Peyer's patch (tissue), 4 donors: ENCODE measurements at regions not wholly inside any gene's neighbourhood (a gene's known extent, or its start where the extent isn't known, plus 50 kb on each side); places are given as distances from the start of the nearest gene placed in this dataset.

Experiments used
- DNase-seq, 3 donors: peaks; one replicate each; pipeline ENCODE4 v3.0.0-alpha.2; 2017 to 2019
- H3K27ac ChIP-seq, 4 donors: fragments of 200-600 bp; sonication (generic); one replicate each; pipeline ENCODE4 v1.5.1; 2016 to 2019
- H3K27me3 ChIP-seq, 2 donors: fragments of 200-600 bp; sonication (generic); one replicate each; pipeline ENCODE4 v1.5.1; 2019
- H3K36me3 ChIP-seq, 3 donors: fragments of 200-600 bp; sonication (generic); one replicate each; pipeline ENCODE4 v1.5.1; 2016 to 2019
- H3K4me1 ChIP-seq, 4 donors: fragments of 200-600 bp; sonication (generic); one replicate each; pipeline ENCODE4 v1.5.1; 2016 to 2019
- H3K4me3 ChIP-seq, 4 donors: fragments of 200-600 bp; sonication (generic); 1 replicate in 3 of 4; 2 replicates in 1 of 4; pipeline ENCODE4 v1.5.1; 2016 to 2019; ENCODE audit warnings: mild to moderate bottlenecking in 1 of 4
- H3K9me3 ChIP-seq, 4 donors: fragments of 200-600 bp; sonication (generic); one replicate each; pipeline ENCODE4 v1.5.1; 2016 to 2019; ENCODE audit warnings: mild to moderate bottlenecking in 1 of 4
- CTCF ChIP-seq, 6 experiments: fragments of 450-650 bp in 4 of 6; fragments of 200-600 bp in 2 of 6; sonication (generic) in 1 of 6; IDR thresholded peaks; one replicate each; pipeline ENCODE4 v1.5.1; 2017 to 2019; ENCODE audit warnings: antibody characterized with exemption in 6 of 6, mild to moderate bottlenecking in 3 of 6, moderate library complexity in 1 of 6
- POLR2A ChIP-seq, 2 donors: fragments of 450-650 bp; IDR thresholded peaks; one replicate each; pipeline ENCODE4 v1.5.1; 2017; ENCODE audit warnings: antibody characterized with exemption in 2 of 2, mild to moderate bottlenecking in 2 of 2, moderate library complexity in 2 of 2

- Histone ChIP-seq H3K4me1 (no peaks in the 10 kb centered on the region), H3K36me3 (no peaks in the 10 kb centered on the region), H3K27me3 (no peaks in the 10 kb centered on the region), H3K27ac (no peak overlapping the region), H3K4me3 (no peak overlapping the region), H3K9me3 (no peaks in the 10 kb centered on the region)
- no peak for TF ChIP-seq CTCF (IDR thresholded peaks at IDR 0.05)
- TF ChIP-seq POLR2A (IDR thresholded peaks at IDR 0.05): no peak
- DNase-seq: no peak
Measured at GRCh38 chr20:62570403-62570802, 71.9 kb upstream of the SLCO4A1 start.

GRCh38 chr20:62570897-62571668, 71.2 kb upstream of the SLCO4A1 start:
- TF ChIP-seq POLR2A (IDR thresholded peaks at IDR 0.05) (no peak), CTCF (IDR thresholded peaks at IDR 0.05) (no peak)
- no peak for DNase-seq
- Histone ChIP-seq H3K9me3 (no peaks in the 10 kb centered on the region), H3K27ac (no peak overlapping the region), H3K4me3 (no peak overlapping the region), H3K36me3 (no peaks in the 10 kb centered on the region), H3K4me1 (no peaks in the 10 kb centered on the region), H3K27me3 (no peaks in the 10 kb centered on the region)

- no peaks in the 10 kb centered on the region for H3K9me3 ChIP-seq
- H3K27me3 ChIP-seq: no peaks in the 10 kb centered on the region
- H3K27ac ChIP-seq: no peak overlapping the region
- no peaks in the 10 kb centered on the region for H3K36me3 ChIP-seq
- TF ChIP-seq CTCF (IDR thresholded peaks at IDR 0.05) (no peak), POLR2A (IDR thresholded peaks at IDR 0.05) (no peak)
- no peak overlapping the region for H3K4me3 ChIP-seq
- no peak for DNase-seq
- H3K4me1 ChIP-seq: no peaks in the 10 kb centered on the region
Measured at GRCh38 chr20:62571669-62572344, 70.5 kb upstream of the SLCO4A1 start.

GRCh38 chr20:62572980-62573379, 69.3 kb upstream of the SLCO4A1 start:
- no peak overlapping the region for H3K4me3 ChIP-seq
- TF ChIP-seq CTCF (IDR thresholded peaks at IDR 0.05) (no peak), POLR2A (IDR thresholded peaks at IDR 0.05) (no peak)
- no peaks in the 10 kb centered on the region for H3K36me3 ChIP-seq
- no peaks in the 10 kb centered on the region for H3K9me3 ChIP-seq
- H3K27ac ChIP-seq: no peak overlapping the region
- H3K27me3 ChIP-seq: no peaks in the 10 kb centered on the region
- no peak for DNase-seq
- H3K4me1 ChIP-seq: no peaks in the 10 kb centered on the region

- Histone ChIP-seq H3K4me3 (no peak overlapping the region), H3K27me3 (no peaks in the 10 kb centered on the region), H3K9me3 (no peaks in the 10 kb centered on the region), H3K4me1 (no peaks in the 10 kb centered on the region), H3K27ac (no peak overlapping the region), H3K36me3 (no peaks in the 10 kb centered on the region)
- TF ChIP-seq POLR2A (IDR thresholded peaks at IDR 0.05): no peak
- TF ChIP-seq CTCF (IDR thresholded peaks at IDR 0.05): no peak
- DNase-seq: no peak
Measured at GRCh38 chr20:62573817-62574216, 68.5 kb upstream of the SLCO4A1 start.
